ENCODE measurements at regions not wholly inside any gene's neighbourhood (a gene's known extent, or its start where the extent isn't known, plus 50 kb on each side); places are given as distances from the start of the nearest gene placed in this dataset.
"Not testable (repeated sequence)": the region's sequence is repeated elsewhere in the genome, so short reads cannot be mapped to it uniquely, and the experiment has no call there.

- Histone ChIP-seq H3K27me3 (ENCODE audit: control insufficient read depth, insufficient read depth, low read length) (no peaks in the 10 kb centered on the region), H3K4me2 (ENCODE audit: low read length) (no peak overlapping the region), H3K4me1 (no peaks in the 10 kb centered on the region), H3K27ac (no peak overlapping the region), H3K79me2 (no peaks in the 10 kb centered on the region), H3K9ac (no peak overlapping the region), H3K9me3 (ENCODE audit: control insufficient read depth, low read length) (no peaks in the 10 kb centered on the region), H3K4me3 (ENCODE audit: low read depth, low read length) (no peak overlapping the region), H3K36me3 (ENCODE audit: control insufficient read depth, insufficient read depth, low read length) (no peaks in the 10 kb centered on the region), H2AFZ (no peak overlapping the region)
- TF ChIP-seq CTCF (IDR thresholded peaks at IDR 0.05), result no peak
These were observed 192.2 kb upstream of the RPS23 start for GRCh38 chr5:82470185-82470994.

DNA sequence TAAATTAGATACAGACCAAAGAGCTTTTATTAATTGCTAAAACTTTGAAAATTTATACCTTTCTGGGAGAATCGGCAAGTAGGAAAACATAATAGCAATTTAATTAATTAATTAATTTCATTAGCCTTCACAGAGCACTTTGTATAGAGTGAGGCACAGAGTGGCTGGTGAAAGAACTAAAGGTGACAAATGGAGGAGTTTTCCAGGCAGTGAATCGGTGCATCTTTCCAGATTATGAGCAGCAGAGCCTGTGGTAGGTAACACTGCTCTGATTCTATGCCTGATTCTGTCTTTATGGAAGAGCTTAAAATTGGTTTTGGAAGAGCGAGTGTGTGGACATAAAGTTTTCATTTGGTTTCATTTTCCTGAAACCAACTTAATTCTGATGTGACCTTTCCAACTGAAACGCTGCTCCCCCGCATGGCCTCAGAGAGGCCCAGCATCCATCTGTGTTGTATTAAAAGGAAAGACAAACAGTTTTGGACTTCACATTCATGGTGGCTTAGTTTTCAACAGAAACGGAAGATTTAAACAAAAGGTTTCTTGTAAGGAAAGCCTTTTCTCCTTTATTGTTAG, 188.9 kb upstream of the RPS23 start:
- Histone ChIP-seq H3K4me1 (no peaks in the 10 kb centered on the region), H3K9ac (no peak overlapping the region), H3K79me2 (no peaks in the 10 kb centered on the region), H3K36me3 (ENCODE audit: control insufficient read depth, insufficient read depth, low read length) (no peaks in the 10 kb centered on the region), H3K4me3 (ENCODE audit: low read depth, low read length) (no peak overlapping the region), H2AFZ (no peak overlapping the region), H3K9me3 (ENCODE audit: control insufficient read depth, low read length) (no peaks in the 10 kb centered on the region), H3K27ac (no peak overlapping the region), H3K4me2 (ENCODE audit: low read length) (no peak overlapping the region), H3K27me3 (ENCODE audit: control insufficient read depth, insufficient read depth, low read length) (no peaks in the 10 kb centered on the region)
- no peak for TF ChIP-seq CTCF (IDR thresholded peaks at IDR 0.05)

DNA sequence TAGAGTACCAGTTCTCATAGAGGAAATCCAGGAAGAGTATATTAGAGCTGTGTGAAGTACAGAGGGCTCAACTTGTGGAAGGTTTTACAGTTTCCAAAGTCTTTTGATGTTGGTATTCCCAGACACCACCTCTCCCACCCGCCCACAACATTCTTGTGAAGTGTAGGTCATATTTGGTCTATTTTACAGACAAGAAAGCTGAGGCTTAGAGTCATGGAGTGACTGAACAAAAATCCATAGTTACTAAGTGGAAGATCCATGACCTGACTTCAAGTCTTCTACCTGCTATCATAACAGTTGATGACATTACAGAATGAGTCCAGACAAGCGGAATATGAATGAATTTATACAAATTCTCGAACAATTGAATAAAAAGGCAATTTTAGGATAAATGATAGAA, 187.1 kb upstream of the RPS23 start:
- Histone ChIP-seq H3K27me3 (ENCODE audit: control insufficient read depth, insufficient read depth, low read length) (no peaks in the 10 kb centered on the region), H3K27ac (no peak overlapping the region)

DNA sequence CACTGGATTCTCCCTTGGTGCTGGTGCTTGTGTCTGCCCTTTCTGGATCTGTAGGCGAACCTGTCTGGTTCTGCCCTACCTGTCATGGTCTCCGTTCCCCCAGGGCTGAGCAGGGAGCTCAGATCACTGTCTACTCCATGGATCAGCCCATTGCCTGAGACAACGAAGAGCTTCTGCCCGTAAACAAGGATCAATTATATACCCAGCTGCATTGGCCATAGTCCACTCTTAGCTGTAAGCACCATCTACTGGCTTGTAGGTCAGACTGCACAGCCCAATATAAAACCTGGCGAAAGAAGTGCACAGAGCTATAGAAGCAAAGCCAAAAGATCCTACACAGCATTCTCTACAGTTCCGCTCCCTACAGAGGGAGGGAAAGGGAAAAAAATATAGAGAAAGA, 181.5 kb upstream of the RPS23 start:
- no peak overlapping the region for H2AFZ ChIP-seq
- H3K9ac ChIP-seq, result no peak overlapping the region
- no peaks in the 10 kb centered on the region for H3K79me2 ChIP-seq
- no peak for TF ChIP-seq CTCF (IDR thresholded peaks at IDR 0.05)
- no peaks in the 10 kb centered on the region for H3K36me3 ChIP-seq (ENCODE audit: control insufficient read depth, insufficient read depth, low read length)
- H3K27me3 ChIP-seq (ENCODE audit: control insufficient read depth, insufficient read depth, low read length), result no peaks in the 10 kb centered on the region
- H3K4me3 ChIP-seq (ENCODE audit: low read depth, low read length), result no peak overlapping the region
- no peak overlapping the region for H3K27ac ChIP-seq
- no peaks in the 10 kb centered on the region for H3K9me3 ChIP-seq (ENCODE audit: control insufficient read depth, low read length)
- H3K4me1 ChIP-seq, result no peaks in the 10 kb centered on the region
- H3K4me2 ChIP-seq (ENCODE audit: low read length), result no peak overlapping the region

More for the DNA sequence above, 187.1 kb upstream of the RPS23 start:
- Histone ChIP-seq H3K9me3 (ENCODE audit: control insufficient read depth, low read length) (no peaks in the 10 kb centered on the region), H3K36me3 (ENCODE audit: control insufficient read depth, insufficient read depth, low read length) (no peaks in the 10 kb centered on the region), H3K4me1 (no peaks in the 10 kb centered on the region), H3K4me2 (ENCODE audit: low read length) (no peak overlapping the region), H3K79me2 (no peaks in the 10 kb centered on the region), H3K4me3 (ENCODE audit: low read depth, low read length) (no peak overlapping the region), H3K9ac (no peak overlapping the region), H2AFZ (no peak overlapping the region)
- no peak for TF ChIP-seq CTCF (IDR thresholded peaks at IDR 0.05)

- not testable (repeated sequence) for H3K9me3 ChIP-seq (ENCODE audit: control insufficient read depth, low read length); H3K9ac ChIP-seq; H3K36me3 ChIP-seq (ENCODE audit: control insufficient read depth, insufficient read depth, low read length); H2AFZ ChIP-seq; H3K27me3 ChIP-seq (ENCODE audit: control insufficient read depth, insufficient read depth, low read length); H3K27ac ChIP-seq; H3K79me2 ChIP-seq; H3K4me3 ChIP-seq (ENCODE audit: low read depth, low read length); H3K4me1 ChIP-seq; H3K4me2 ChIP-seq (ENCODE audit: low read length)
These were observed 177.2 kb upstream of the RPS23 start for GRCh38 chr5:82455317-82455716.

Measured in parathyroid adenoma (tissue), 2 donors.